SH-SY5Y (cell line): ENCODE measurements at regions not wholly inside any gene's neighbourhood (a gene's known extent, or its start where the extent isn't known, plus 50 kb on each side); places are given as distances from the start of the nearest gene placed in this dataset.

ENCODE experiments used
- GATA2 ChIP-seq: IDR thresholded peaks from 2 replicates; pipeline ENCODE4 v1.6.1; 2011; ENCODE audit warnings: mild to moderate bottlenecking, low read depth, low read length
- GATA3 ChIP-seq: IDR thresholded peaks from 2 replicates; pipeline ENCODE4 v1.6.1; 2011; ENCODE audit warnings: low read depth, mild to moderate bottlenecking, low read length, moderate library complexity

- TF ChIP-seq GATA2 (no peak), GATA3 (no peak)
Measured at GRCh38 chr1:229191066-229191674, 79.7 kb upstream of the RAB4A start.
